Prostate gland (tissue), 2 donors: ENCODE measurements at regions not wholly inside any gene's neighbourhood (a gene's known extent, or its start where the extent isn't known, plus 50 kb on each side); places are given as distances from the start of the nearest gene placed in this dataset.

Experiments used
- POLR2A ChIP-seq: fragments of 450-650 bp; IDR thresholded peaks from one replicate; pipeline ENCODE4 v1.6.1; 2016; ENCODE audit warnings: antibody characterized with exemption, mild to moderate bottlenecking
- TF ChIP-seq, protein P1 (sequence below), 4 experiments: fragments of 200-600 bp in 2 of 4; fragments of 450-650 bp in 2 of 4; sonication (generic) in 2 of 4; IDR thresholded peaks; 1 replicate in 3 of 4; 2 replicates in 1 of 4; pipeline ENCODE4 v1.5.1; 2016 to 2019; ENCODE audit warnings: antibody characterized with exemption in 4 of 4, mild to moderate bottlenecking in 2 of 4, moderate library complexity in 2 of 4

DNA sequence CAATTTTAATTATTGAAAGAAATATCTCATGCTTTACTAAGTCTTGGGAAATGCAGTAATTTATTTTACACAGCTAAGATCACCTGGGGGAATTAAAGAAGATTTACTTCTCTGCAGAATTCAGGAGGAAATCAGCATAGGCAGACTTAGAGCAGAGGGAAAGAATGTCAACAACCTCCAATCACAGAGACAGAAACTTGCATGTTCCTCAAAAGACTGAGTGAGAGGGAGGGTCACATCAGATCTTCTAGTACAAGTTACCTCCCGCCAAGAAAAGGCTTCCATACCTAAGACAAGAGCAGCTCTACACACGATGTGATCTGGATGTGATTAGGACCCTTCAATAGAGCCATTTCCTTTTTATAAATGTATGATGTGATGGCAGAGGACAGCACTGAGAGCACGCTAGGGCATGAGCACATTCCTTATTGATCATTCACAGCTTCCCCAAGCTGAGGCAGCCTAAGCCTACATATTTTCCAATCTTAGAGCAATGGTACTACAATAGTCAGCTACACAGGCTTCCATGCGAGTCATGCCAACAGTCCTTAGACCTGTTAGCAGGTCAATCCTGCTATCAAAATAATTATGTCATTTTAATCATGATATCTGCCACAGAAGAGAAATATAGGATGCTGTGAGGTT is 403.3 kb downstream of the ETNK1 start:
- TF ChIP-seq POLR2A, result no peak
- TF ChIP-seq, protein P1, sequence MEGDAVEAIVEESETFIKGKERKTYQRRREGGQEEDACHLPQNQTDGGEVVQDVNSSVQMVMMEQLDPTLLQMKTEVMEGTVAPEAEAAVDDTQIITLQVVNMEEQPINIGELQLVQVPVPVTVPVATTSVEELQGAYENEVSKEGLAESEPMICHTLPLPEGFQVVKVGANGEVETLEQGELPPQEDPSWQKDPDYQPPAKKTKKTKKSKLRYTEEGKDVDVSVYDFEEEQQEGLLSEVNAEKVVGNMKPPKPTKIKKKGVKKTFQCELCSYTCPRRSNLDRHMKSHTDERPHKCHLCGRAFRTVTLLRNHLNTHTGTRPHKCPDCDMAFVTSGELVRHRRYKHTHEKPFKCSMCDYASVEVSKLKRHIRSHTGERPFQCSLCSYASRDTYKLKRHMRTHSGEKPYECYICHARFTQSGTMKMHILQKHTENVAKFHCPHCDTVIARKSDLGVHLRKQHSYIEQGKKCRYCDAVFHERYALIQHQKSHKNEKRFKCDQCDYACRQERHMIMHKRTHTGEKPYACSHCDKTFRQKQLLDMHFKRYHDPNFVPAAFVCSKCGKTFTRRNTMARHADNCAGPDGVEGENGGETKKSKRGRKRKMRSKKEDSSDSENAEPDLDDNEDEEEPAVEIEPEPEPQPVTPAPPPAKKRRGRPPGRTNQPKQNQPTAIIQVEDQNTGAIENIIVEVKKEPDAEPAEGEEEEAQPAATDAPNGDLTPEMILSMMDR (IDR thresholded peaks at IDR 0.05), result no peak
